GM21390 (cell line): ENCODE measurements at regions not wholly inside any gene's neighbourhood (a gene's known extent, or its start where the extent isn't known, plus 50 kb on each side); places are given as distances from the start of the nearest gene placed in this dataset.

Source experiments
- ATAC-seq: cut with Tn5 transposase; IDR thresholded peaks from one replicate; pipeline ENCODE4 v1.9.1; 2021; ENCODE audit not compliant: unreplicated experiment

GRCh38 chr2:226338825-226339224 lies 460.8 kb downstream of the IRS1 start:
- no peak for ATAC-seq

GRCh38 chr2:226337941-226338600 lies 461.5 kb downstream of the IRS1 start:
- no peak for ATAC-seq

- ATAC-seq = no peak
Measured at GRCh38 chr2:226336283-226336682, 463.3 kb downstream of the IRS1 start.

- no peak for ATAC-seq
Measured at GRCh38 chr2:226334981-226335720, 464.5 kb downstream of the IRS1 start.

GRCh38 chr2:226333388-226333787 lies 466.2 kb downstream of the IRS1 start:
- no peak for ATAC-seq

GRCh38 chr2:226330206-226330605 lies 469.4 kb downstream of the IRS1 start:
- no peak for ATAC-seq

GRCh38 chr2:226329180-226329579 lies 470.4 kb downstream of the IRS1 start:
- no peak for ATAC-seq

- ATAC-seq = no peak
Measured at GRCh38 chr2:226327830-226328229, 471.8 kb downstream of the IRS1 start.

GRCh38 chr2:226325526-226325925 lies 474.1 kb downstream of the IRS1 start:
- no peak for ATAC-seq

GRCh38 chr2:226320076-226320948 lies 479.3 kb downstream of the IRS1 start:
- ATAC-seq = no peak

- ATAC-seq = no peak
Measured at GRCh38 chr2:226317970-226318369, 481.6 kb downstream of the IRS1 start.

GRCh38 chr2:226313060-226313459 lies 486.6 kb downstream of the IRS1 start:
- no peak for ATAC-seq

- ATAC-seq = no peak
Measured at GRCh38 chr2:226312155-226312554, 487.5 kb downstream of the IRS1 start.

- no peak for ATAC-seq
Measured at GRCh38 chr2:226310146-226310545, 489.5 kb downstream of the IRS1 start.

GRCh38 chr2:226308986-226309385 lies 490.6 kb downstream of the IRS1 start:
- ATAC-seq = no peak

GRCh38 chr2:226308323-226308680 lies 491.3 kb downstream of the IRS1 start:
- no peak for ATAC-seq

- no peak for ATAC-seq
Measured at GRCh38 chr2:226307487-226308322, 491.9 kb downstream of the IRS1 start.

GRCh38 chr2:226306969-226307368 lies 492.7 kb downstream of the IRS1 start:
- ATAC-seq = no peak

- ATAC-seq = no peak
Measured at GRCh38 chr2:226304308-226304707, 495.3 kb downstream of the IRS1 start.

GRCh38 chr2:226303707-226304106 lies 495.9 kb downstream of the IRS1 start:
- ATAC-seq = no peak
